Mucosa of descending colon (tissue), 3 donors: ENCODE measurements at regions not wholly inside any gene's neighbourhood (a gene's known extent, or its start where the extent isn't known, plus 50 kb on each side); places are given as distances from the start of the nearest gene placed in this dataset.

Experiments
- ATAC-seq: fragments of 200-7000 bp; cut with Tn5 transposase; one replicate; pipeline ENCODE4 v1.9.1; 2020; ENCODE audit warnings: mild to moderate bottlenecking, moderate library complexity
- DNase-seq, 3 donors: peaks; one replicate each; pipeline ENCODE4 v3.0.0-alpha.2; 2020
- H3K36me3 ChIP-seq: fragments of 200-600 bp; one replicate; pipeline ENCODE4 v1.8.0; 2021; ENCODE audit warnings: low read depth, mild to moderate bottlenecking
- H3K4me1 ChIP-seq: fragments of 200-600 bp; one replicate; pipeline ENCODE4 v1.8.0; 2021; ENCODE audit warnings: low read depth, mild to moderate bottlenecking
- H3K4me3 ChIP-seq: fragments of 200-600 bp; one replicate; pipeline ENCODE4 v1.8.0; 2021; ENCODE audit warnings: mild to moderate bottlenecking
- H3K9me3 ChIP-seq: fragments of 200-600 bp; one replicate; pipeline ENCODE4 v1.8.0; 2021; ENCODE audit warnings: mild to moderate bottlenecking
- intact Hi-C, 2 donors: fragments of 100-400 bp; cut with DNase I in 1 of 2; cut with micrococcal nuclease in 1 of 2; formaldehyde crosslinking; loops; one replicate each; pipeline versions ENCODE4 v1.11.0 to v1.11.1; 2022; cut with DNase I, micrococcal nuclease
- TF ChIP-seq, protein P1 (sequence below): fragments of 200-600 bp; IDR thresholded peaks from one replicate; pipeline ENCODE4 v1.8.0; 2022; ENCODE audit warnings: antibody characterized with exemption, mild to moderate bottlenecking
- donor health status: DM: no; HTN: no; CAD: no; lungs with moderate emphysema.
- donor health status: DM: no; HTN: no; CAD: no.
- donor health status: DM: no; HTN: yes; CAD: no.

DNA sequence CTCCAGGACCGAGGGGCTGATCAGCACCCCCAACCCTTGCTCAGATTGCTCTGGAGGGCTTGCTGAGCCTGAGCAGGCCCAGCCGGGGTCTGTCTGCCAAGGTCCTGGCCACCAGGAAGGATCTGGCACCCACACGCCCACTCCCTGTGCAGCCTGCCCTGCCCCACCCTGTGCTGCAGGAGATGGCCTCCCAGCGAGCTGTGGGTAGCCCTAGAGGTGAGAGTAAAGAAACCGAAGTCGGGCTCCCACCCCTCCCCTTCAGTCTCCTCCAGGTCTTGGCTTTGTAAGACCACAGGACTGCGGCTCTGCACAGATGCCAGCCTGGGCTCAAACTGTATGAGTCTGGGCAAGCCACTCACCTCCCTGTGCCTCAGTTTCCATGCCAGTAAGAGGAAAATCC lies 307.8 kb downstream of the BCL11B start:
- TF ChIP-seq, protein P1, sequence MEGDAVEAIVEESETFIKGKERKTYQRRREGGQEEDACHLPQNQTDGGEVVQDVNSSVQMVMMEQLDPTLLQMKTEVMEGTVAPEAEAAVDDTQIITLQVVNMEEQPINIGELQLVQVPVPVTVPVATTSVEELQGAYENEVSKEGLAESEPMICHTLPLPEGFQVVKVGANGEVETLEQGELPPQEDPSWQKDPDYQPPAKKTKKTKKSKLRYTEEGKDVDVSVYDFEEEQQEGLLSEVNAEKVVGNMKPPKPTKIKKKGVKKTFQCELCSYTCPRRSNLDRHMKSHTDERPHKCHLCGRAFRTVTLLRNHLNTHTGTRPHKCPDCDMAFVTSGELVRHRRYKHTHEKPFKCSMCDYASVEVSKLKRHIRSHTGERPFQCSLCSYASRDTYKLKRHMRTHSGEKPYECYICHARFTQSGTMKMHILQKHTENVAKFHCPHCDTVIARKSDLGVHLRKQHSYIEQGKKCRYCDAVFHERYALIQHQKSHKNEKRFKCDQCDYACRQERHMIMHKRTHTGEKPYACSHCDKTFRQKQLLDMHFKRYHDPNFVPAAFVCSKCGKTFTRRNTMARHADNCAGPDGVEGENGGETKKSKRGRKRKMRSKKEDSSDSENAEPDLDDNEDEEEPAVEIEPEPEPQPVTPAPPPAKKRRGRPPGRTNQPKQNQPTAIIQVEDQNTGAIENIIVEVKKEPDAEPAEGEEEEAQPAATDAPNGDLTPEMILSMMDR = no peak
- no peak for DNase-seq
- Histone ChIP-seq H3K4me1 (no peaks in the 10 kb centered on the region), H3K36me3 (no peaks in the 10 kb centered on the region), H3K9me3 (no peaks in the 10 kb centered on the region), H3K4me3 (no peak overlapping the region)
- peak; percentile 19 for ATAC-seq
- intact Hi-C loops = no loop called here

DNA sequence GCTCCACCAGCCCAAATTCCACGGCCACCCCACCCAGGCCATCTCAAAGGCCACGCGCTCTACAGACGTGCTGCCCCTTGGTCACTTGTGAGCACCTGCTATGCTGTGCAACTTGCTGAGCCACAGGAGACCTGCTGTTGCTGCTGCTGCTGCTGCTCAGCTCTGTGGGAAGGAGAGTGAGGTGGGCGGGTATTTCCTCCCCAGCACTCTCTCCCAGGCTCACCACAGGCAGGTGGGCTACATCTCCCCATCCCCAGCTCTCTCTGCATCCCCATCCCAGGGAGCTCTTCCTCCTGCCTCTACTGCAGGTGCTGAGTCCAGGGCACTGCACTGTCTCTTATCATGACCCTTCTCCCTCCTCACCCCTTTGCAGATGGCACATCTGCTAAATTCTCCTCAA lies 306.9 kb downstream of the BCL11B start:
- H3K9me3 ChIP-seq = no peaks in the 10 kb centered on the region
- intact Hi-C loops = no loop called here
- H3K4me1 ChIP-seq = no peaks in the 10 kb centered on the region
- H3K36me3 ChIP-seq = no peaks in the 10 kb centered on the region
- DNase-seq (no peak), ATAC-seq (no peak)
- TF ChIP-seq, protein P1 = no peak
- no peak overlapping the region for H3K4me3 ChIP-seq

DNA sequence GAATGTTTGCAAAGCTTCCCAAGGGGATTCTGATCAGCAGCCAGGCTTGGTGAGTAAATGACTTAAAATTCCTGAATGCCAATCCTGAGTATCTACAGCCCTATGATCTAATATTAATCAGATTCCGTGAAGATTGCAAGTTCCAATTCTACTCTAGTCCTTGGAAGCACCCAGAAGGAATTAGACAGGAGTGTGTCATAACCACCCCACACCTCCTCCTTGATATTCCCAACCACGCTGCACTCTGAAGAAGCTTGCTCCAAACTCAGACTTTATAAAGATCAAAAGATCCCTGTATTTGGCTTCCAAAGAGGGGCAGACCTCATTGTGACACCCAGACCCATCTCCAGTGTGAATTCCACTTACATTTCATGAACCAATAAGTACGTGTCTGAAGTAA lies 306.0 kb downstream of the BCL11B start:
- DNase-seq (no peak), ATAC-seq (no peak)
- no peaks in the 10 kb centered on the region for H3K4me1 ChIP-seq
- intact Hi-C loops = no loop called here
- H3K36me3 ChIP-seq = no peaks in the 10 kb centered on the region
- TF ChIP-seq, protein P1 = no peak
- H3K9me3 ChIP-seq = no peaks in the 10 kb centered on the region
- H3K4me3 ChIP-seq = no peak overlapping the region

DNA sequence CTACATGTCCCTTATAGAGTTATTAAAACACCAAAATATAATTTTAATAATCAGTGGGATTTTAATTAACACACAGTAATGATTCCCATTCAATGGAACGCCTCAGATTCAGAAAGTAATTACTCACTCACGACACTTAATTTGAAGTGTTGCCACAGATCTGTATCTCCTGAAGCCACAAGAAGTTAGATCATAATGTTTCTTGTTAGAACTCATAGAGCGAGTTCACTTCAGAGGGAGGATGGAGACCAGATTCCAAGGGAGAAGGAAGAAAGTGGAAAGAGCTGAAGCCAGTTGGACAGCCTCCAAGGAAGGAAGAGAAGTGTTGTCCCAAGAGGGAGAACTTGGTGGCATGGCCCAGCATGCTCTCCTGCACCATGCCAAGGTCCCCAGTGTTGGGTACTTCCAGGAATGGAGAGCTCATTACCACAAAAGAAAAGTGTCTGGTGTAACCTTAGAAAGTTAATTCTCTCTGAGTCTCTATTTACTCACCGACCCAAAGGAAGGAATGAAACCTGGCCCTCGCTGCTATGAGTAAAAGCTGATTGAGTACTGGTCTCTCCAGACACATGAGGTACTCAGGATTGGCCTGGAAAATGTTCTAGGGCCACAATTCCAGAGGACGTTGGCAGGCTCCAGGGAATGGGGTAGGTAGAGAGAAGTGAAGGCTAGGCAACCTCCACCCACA lies 305.4 kb downstream of the BCL11B start:
- ATAC-seq (no peak), DNase-seq (no peak)
- TF ChIP-seq, protein P1 = no peak
- H3K4me3 ChIP-seq = no peak overlapping the region
- intact Hi-C loops = no loop called here
- no peaks in the 10 kb centered on the region for H3K36me3 ChIP-seq
- H3K9me3 ChIP-seq = no peaks in the 10 kb centered on the region
- H3K4me1 ChIP-seq = no peaks in the 10 kb centered on the region

DNA sequence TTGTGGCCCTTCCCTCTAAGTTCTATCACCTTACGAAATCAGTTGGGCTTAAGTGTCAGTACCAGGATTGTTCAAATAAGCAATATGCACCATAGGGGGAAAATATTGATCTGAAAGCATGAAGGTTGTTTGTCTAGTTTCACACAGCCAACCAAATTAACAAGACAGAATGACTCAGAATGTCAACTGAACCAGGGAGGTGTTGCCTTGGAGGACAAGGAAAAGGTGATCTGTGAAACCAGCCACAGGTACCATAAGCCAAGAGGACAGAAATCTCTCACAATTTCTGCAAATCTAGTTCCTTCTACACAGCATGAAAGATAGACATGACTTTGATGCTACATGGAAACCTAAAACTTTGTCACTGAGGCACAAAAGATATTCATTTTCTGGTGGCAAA lies 297.9 kb downstream of the BCL11B start:
- TF ChIP-seq, protein P1 = no peak
- DNase-seq (no peak), ATAC-seq (no peak)
- no peaks in the 10 kb centered on the region for H3K36me3 ChIP-seq
- H3K4me3 ChIP-seq = no peak overlapping the region
- intact Hi-C loops = no loop called here
- no peaks in the 10 kb centered on the region for H3K9me3 ChIP-seq
- no peaks in the 10 kb centered on the region for H3K4me1 ChIP-seq

DNA sequence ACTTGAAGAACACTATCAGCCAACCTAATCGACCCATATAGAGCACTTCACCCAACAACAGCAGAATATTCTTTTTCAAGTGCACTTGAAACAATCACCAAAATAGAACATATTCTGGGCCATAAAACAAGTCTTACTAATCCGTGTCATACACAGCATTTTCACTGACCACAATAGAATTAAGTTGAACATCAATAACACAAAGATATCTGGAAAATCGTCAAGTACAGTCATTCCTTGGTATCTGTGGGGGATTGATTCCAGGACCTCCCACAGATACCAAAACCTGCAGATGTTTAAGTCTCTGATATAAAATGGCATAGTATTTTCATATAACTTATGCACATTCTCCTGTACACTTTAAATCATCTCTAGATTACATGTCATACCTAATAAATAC lies 295.7 kb downstream of the BCL11B start:
- ATAC-seq = no peak
- Histone ChIP-seq H3K4me3 (no peak overlapping the region), H3K9me3 (no peaks in the 10 kb centered on the region), H3K36me3 (no peaks in the 10 kb centered on the region), H3K4me1 (no peaks in the 10 kb centered on the region)
- intact Hi-C loops = no loop called here
- DNase-seq = no peak
- TF ChIP-seq, protein P1 = no peak
